ENCODE measurements at regions not wholly inside any gene's neighbourhood (a gene's known extent, or its start where the extent isn't known, plus 50 kb on each side); places are given as distances from the start of the nearest gene placed in this dataset.

GRCh38 chr15:95584088-95584487 lies 746.4 kb upstream of the NR2F2 start:
- TF ChIP-seq POLR2A (IDR thresholded peaks at IDR 0.05) (no peak), CTCF (IDR thresholded peaks at IDR 0.05) (no peak), POLR2AphosphoS5 (IDR thresholded peaks at IDR 0.05) (no peak)
